Astrocyte (in vitro differentiated cells and primary cell): ENCODE measurements at regions not wholly inside any gene's neighbourhood (a gene's known extent, or its start where the extent isn't known, plus 50 kb on each side); places are given as distances from the start of the nearest gene placed in this dataset.

ENCODE experiments used
- DNase-seq: peaks from one replicate; pipeline ENCODE4 v3.0.0-alpha.2; 2010; ENCODE audit warnings: low read depth
- FAIRE-seq: peaks from 2 replicates; lab custom pipeline; 2011; peaks lifted over from hg19 to GRCh38; lab: Jason Lieb, UNC
- H2AFZ ChIP-seq: 2 replicates; pipeline ENCODE4 v1.6.0; 2012; ENCODE audit warnings: low read depth, low read length, inconsistent platforms
- H3K27ac ChIP-seq: 2 replicates; pipeline ENCODE4 v1.5.1; 2011; ENCODE audit warnings: low read depth, low read length, inconsistent platforms
- H3K27me3 ChIP-seq: 2 replicates; pipeline ENCODE4 v1.6.0; 2011; ENCODE audit warnings: low read length, inconsistent platforms; ENCODE audit not compliant: insufficient read depth
- H3K36me3 ChIP-seq: 2 replicates; pipeline ENCODE4 v1.5.1; 2011; ENCODE audit warnings: low read length, inconsistent platforms; ENCODE audit not compliant: insufficient read depth
- H3K4me1 ChIP-seq: 2 replicates; pipeline ENCODE4 v1.5.1; 2011; ENCODE audit warnings: low read length, inconsistent platforms; ENCODE audit not compliant: insufficient read depth
- H3K4me2 ChIP-seq: 2 replicates; pipeline ENCODE4 v1.6.0; 2012; ENCODE audit warnings: low read length, inconsistent platforms
- H3K4me3 ChIP-seq: 2 replicates; pipeline ENCODE4 v1.5.1; 2011; ENCODE audit warnings: low read depth, mild to moderate bottlenecking, low read length, inconsistent platforms; ENCODE audit not compliant: insufficient read depth
- H3K79me2 ChIP-seq: 2 replicates; pipeline ENCODE4 v1.6.0; 2012; ENCODE audit warnings: mild to moderate bottlenecking, low read length, inconsistent platforms; ENCODE audit not compliant: insufficient read depth
- H3K9ac ChIP-seq: 2 replicates; pipeline ENCODE4 v1.6.0; 2012; ENCODE audit warnings: mild to moderate bottlenecking, low read length, inconsistent platforms
- H3K9me3 ChIP-seq: 2 replicates; pipeline ENCODE4 v1.5.1; 2012; ENCODE audit warnings: low read depth, mild to moderate bottlenecking, low read length, inconsistent platforms; ENCODE audit not compliant: insufficient read depth
- H4K20me1 ChIP-seq: 2 replicates; pipeline ENCODE4 v1.6.0; 2012; ENCODE audit warnings: low read length, inconsistent platforms; ENCODE audit not compliant: insufficient read depth
- H3K27ac Mint-ChIP-seq: one replicate; pipeline ENCODE4 v1.8.0; 2021; ENCODE audit warnings: mild to moderate bottlenecking, mixed read lengths; ENCODE audit not compliant: unreplicated experiment
- H3K27me3 Mint-ChIP-seq: one replicate; pipeline ENCODE4 v1.8.0; 2021; ENCODE audit warnings: low read depth, mixed read lengths; ENCODE audit not compliant: unreplicated experiment
- H3K36me3 Mint-ChIP-seq: one replicate; pipeline ENCODE4 v1.8.0; 2021; ENCODE audit warnings: low read depth, mixed read lengths; ENCODE audit not compliant: unreplicated experiment
- H3K4me1 Mint-ChIP-seq: one replicate; pipeline ENCODE4 v1.8.0; 2021; ENCODE audit warnings: low read depth, mixed read lengths; ENCODE audit not compliant: unreplicated experiment
- H3K4me3 Mint-ChIP-seq: one replicate; pipeline ENCODE4 v1.8.0; 2021; ENCODE audit warnings: mild to moderate bottlenecking, moderate library complexity, mixed read lengths; ENCODE audit not compliant: unreplicated experiment
- H3K9me3 Mint-ChIP-seq: one replicate; pipeline ENCODE4 v1.8.0; 2021; ENCODE audit warnings: mild to moderate bottlenecking, mixed read lengths; ENCODE audit not compliant: unreplicated experiment
- CTCF ChIP-seq: IDR thresholded peaks from 2 replicates; pipeline ENCODE4 v1.5.1; 2011; ENCODE audit warnings: low read depth, mild to moderate bottlenecking, inconsistent platforms, low read length, moderate library complexity; ENCODE audit not compliant: insufficient read depth
- EZH2 ChIP-seq: IDR thresholded peaks from 2 replicates; pipeline ENCODE4 v1.6.1; 2012; ENCODE audit warnings: mild to moderate bottlenecking, low read length, inconsistent platforms; ENCODE audit not compliant: insufficient read depth

DNA sequence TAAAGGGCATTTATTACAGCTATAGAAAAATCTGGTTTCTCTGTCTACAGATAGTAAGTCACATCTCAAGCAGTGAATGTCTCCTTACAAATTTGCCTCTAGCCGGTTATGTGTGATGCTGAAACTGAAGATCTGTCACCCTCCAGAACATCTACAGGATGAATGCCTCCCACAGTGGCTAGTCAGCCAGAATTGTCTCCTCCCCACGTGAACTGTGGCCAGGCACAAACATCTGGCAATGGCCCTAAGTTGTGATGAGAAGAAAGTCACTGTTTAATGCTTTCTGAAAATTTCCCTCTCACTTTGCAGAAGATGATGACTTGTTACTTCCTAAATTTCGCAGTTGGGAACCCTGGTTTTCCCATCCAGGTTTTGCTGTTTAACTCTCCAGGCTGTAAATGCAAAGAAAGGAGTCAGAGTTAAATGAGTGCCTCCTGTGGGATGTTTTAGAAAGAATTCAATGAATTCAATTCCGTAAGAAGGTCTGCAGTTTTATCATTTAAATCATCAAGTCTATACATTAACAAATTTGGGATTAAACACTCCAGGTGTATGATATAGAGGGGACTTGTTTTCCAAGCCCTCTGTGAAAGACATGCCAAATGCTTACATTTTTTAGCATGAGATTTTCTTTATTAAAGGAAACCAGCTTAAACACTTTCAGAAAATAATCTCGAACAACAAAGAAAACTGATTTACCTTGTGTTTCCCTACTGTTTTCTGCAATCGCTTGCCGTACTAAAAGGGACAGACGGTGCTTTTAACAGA lies 55.4 kb upstream of the TLR3 start:
- no peak overlapping the region for H3K27ac Mint-ChIP-seq
- no peak overlapping the region for H3K4me2 ChIP-seq
- DNase-seq: no peak

DNA sequence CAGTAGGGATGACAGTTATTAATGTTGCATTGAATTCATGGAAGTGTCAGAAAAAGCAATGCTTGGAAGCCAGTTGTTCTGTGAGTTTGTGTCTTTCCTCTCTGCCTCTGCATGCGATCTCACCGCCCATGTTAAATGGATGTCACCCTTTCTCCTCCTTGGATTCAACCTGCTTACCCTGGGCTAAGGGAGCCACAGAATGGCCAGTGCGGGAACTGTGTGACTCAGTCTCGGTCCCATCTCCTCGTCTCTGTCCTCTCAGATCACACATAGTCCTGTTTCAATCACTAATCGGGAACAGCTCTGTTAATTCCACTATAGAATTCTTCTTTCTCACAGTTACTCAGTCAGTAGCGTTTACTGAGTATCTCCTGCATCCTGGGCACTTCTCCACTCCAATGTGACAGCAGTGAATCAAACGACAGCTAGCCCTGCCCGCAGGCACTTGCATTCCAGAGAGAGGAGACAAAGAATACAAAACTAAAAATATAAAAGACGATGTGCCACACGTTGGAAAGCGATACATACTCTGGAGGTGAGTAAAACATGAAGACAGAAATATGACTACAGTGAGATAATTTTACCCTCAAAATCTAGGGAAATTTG lies 53.6 kb upstream of the TLR3 start:
- Histone ChIP-seq H3K4me2 (no peak overlapping the region), H3K4me3 (no peak overlapping the region), H2AFZ (no peak overlapping the region), H3K27ac (no peak overlapping the region), H4K20me1 (no peaks in the 10 kb centered on the region), H3K27me3 (peaks cover 2% of the 10 kb centered on the region), H3K36me3 (no peaks in the 10 kb centered on the region), H3K79me2 (no peaks in the 10 kb centered on the region), H3K9ac (no peak overlapping the region), H3K9me3 (no peaks in the 10 kb centered on the region), H3K4me1 (no peaks in the 10 kb centered on the region)
- H3K4me3 Mint-ChIP-seq: no peak overlapping the region
- peaks cover 2% of the 10 kb centered on the region for H3K27me3 Mint-ChIP-seq
- H3K4me1 Mint-ChIP-seq: peaks cover 8% of the 10 kb centered on the region
- DNase-seq (no peak), FAIRE-seq (no peak)
- H3K36me3 Mint-ChIP-seq: no peaks in the 10 kb centered on the region
- TF ChIP-seq CTCF: no peak
- no peak for TF ChIP-seq EZH2
- peaks cover 9% of the 10 kb centered on the region for H3K9me3 Mint-ChIP-seq
- H3K27ac Mint-ChIP-seq: no peak overlapping the region

More for the DNA sequence above, 55.4 kb upstream of the TLR3 start:
- no peaks in the 10 kb centered on the region for H3K9me3 ChIP-seq
- H3K4me3 Mint-ChIP-seq: no peak overlapping the region
- FAIRE-seq: no peak
- H3K36me3 Mint-ChIP-seq: no peaks in the 10 kb centered on the region
- no peaks in the 10 kb centered on the region for H4K20me1 ChIP-seq
- H3K9me3 Mint-ChIP-seq: peaks cover under 1% of the 10 kb centered on the region
- H3K27me3 Mint-ChIP-seq: no peaks in the 10 kb centered on the region
- TF ChIP-seq CTCF: no peak
- TF ChIP-seq EZH2: no peak
- H3K9ac ChIP-seq: no peak overlapping the region
- H3K36me3 ChIP-seq: no peaks in the 10 kb centered on the region
- H3K4me3 ChIP-seq: no peak overlapping the region
- no peak overlapping the region for H2AFZ ChIP-seq
- peaks cover 8% of the 10 kb centered on the region for H3K4me1 Mint-ChIP-seq
- no peaks in the 10 kb centered on the region for H3K4me1 ChIP-seq
- no peak overlapping the region for H3K27ac ChIP-seq
- H3K79me2 ChIP-seq: no peaks in the 10 kb centered on the region
- peaks cover 2% of the 10 kb centered on the region for H3K27me3 ChIP-seq

DNA sequence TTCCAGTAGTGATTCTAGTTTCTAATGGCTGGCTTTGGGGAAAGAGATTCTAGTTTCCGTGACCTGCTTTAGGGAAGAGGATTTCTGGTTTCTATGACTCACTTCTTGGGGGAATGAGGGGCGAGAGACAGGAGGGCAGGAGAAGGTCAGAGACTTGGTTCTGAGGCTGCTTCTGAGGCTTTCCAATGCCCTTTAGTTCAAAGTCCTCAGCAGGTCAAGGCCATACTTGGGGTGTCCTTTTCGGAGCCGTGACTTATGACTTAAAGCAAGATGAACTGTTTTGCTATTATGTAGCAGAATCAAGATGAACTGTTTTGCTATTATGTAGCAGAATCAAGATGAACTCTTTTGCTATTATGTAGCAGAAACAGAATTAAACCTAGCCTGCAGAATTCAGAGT lies 52.2 kb upstream of the TLR3 start:
- Mint-ChIP-seq H3K4me1 (peaks cover 16% of the 10 kb centered on the region), H3K36me3 (no peaks in the 10 kb centered on the region), H3K9me3 (peaks cover 9% of the 10 kb centered on the region), H3K27ac (no peak overlapping the region), H3K27me3 (peaks cover 2% of the 10 kb centered on the region), H3K4me3 (no peak overlapping the region)
- Histone ChIP-seq H3K4me1 (no peaks in the 10 kb centered on the region), H3K79me2 (no peaks in the 10 kb centered on the region), H2AFZ (no peak overlapping the region), H3K9ac (no peak overlapping the region), H3K4me2 (no peak overlapping the region), H3K4me3 (no peak overlapping the region), H3K36me3 (no peaks in the 10 kb centered on the region), H3K27me3 (peaks cover 2% of the 10 kb centered on the region), H4K20me1 (no peaks in the 10 kb centered on the region), H3K9me3 (no peaks in the 10 kb centered on the region), H3K27ac (no peak overlapping the region)
- DNase-seq (no peak), FAIRE-seq (no peak)
- TF ChIP-seq EZH2: no peak
- no peak for TF ChIP-seq CTCF
